H9 (cell line): ENCODE measurements at regions not wholly inside any gene's neighbourhood (a gene's known extent, or its start where the extent isn't known, plus 50 kb on each side); places are given as distances from the start of the nearest gene placed in this dataset.

ENCODE experiments used
- DNase-seq: peaks from one replicate; pipeline ENCODE4 v3.0.0-alpha.2; 2017
- H2AFZ ChIP-seq: one replicate; pipeline ENCODE4 v1.6.1; 2013; ENCODE audit warnings: mild to moderate bottlenecking, low read length, control low read depth, moderate library complexity
- H2AK5ac ChIP-seq: 2 replicates; pipeline ENCODE4 v1.6.1; 2013; ENCODE audit warnings: low read length, control low read depth, mixed read lengths; ENCODE audit not compliant: insufficient read length
- H2BK120ac ChIP-seq: one replicate; pipeline ENCODE4 v1.6.1; 2013; ENCODE audit warnings: low read depth, mild to moderate bottlenecking, low read length, control low read depth, inconsistent platforms; ENCODE audit not compliant: poor library complexity, severe bottlenecking
- H2BK12ac ChIP-seq: 2 replicates; pipeline ENCODE4 v1.6.1; 2013; ENCODE audit warnings: low read length, control low read depth, mixed read lengths, low read depth; ENCODE audit not compliant: insufficient read length
- H2BK15ac ChIP-seq: 2 replicates; pipeline ENCODE4 v1.6.1; 2013; ENCODE audit warnings: low read depth, low read length, control low read depth
- H2BK20ac ChIP-seq: one replicate; pipeline ENCODE4 v1.6.1; 2013; ENCODE audit warnings: low read depth, mild to moderate bottlenecking, low read length, control low read depth, inconsistent platforms; ENCODE audit not compliant: poor library complexity, severe bottlenecking
- H2BK5ac ChIP-seq: 2 replicates; pipeline ENCODE4 v1.6.1; 2013; ENCODE audit warnings: low read length, control low read depth, mixed read lengths; ENCODE audit not compliant: insufficient read length
- H3K14ac ChIP-seq: 2 replicates; pipeline ENCODE4 v1.6.1; 2013; ENCODE audit warnings: low read length, control low read depth; ENCODE audit not compliant: insufficient read depth
- H3K18ac ChIP-seq: 2 replicates; pipeline ENCODE4 v1.6.1; 2013; ENCODE audit warnings: low read depth, mild to moderate bottlenecking, mixed read lengths, low read length, control low read depth; ENCODE audit not compliant: insufficient read length
- H3K23ac ChIP-seq: 2 replicates; pipeline ENCODE4 v1.6.1; 2013; ENCODE audit warnings: low read length, control low read depth, mixed read lengths, low read depth; ENCODE audit not compliant: insufficient read length
- H3K23me2 ChIP-seq: 2 replicates; pipeline ENCODE4 v1.6.1; 2013; ENCODE audit warnings: low read depth, mild to moderate bottlenecking, mixed read lengths, low read length, control low read depth; ENCODE audit not compliant: insufficient read length, poor library complexity, severe bottlenecking
- H3K27ac ChIP-seq: 2 replicates; pipeline ENCODE4 v1.5.1; 2013; ENCODE audit warnings: low read length, control low read depth, mixed read lengths, low read depth; ENCODE audit not compliant: insufficient read length
- H3K27me3 ChIP-seq: 2 replicates; pipeline ENCODE4 v1.6.1; 2013; ENCODE audit warnings: low read length, control low read depth, inconsistent platforms; ENCODE audit not compliant: insufficient read depth
- H3K4ac ChIP-seq: 2 replicates; pipeline ENCODE4 v1.6.1; 2013; ENCODE audit warnings: low read depth, mild to moderate bottlenecking, control low read depth, inconsistent platforms, low read length, moderate library complexity
- H3K4me1 ChIP-seq: 2 replicates; pipeline ENCODE4 v1.6.1; 2013; ENCODE audit warnings: low read length, control low read depth, inconsistent platforms; ENCODE audit not compliant: insufficient read depth
- H3K4me2 ChIP-seq: 2 replicates; pipeline ENCODE4 v1.6.1; 2013; ENCODE audit warnings: low read length, control low read depth, mixed read lengths; ENCODE audit not compliant: insufficient read length, insufficient read depth
- H3K56ac ChIP-seq: 2 replicates; pipeline ENCODE4 v1.6.1; 2013; ENCODE audit warnings: low read depth, mild to moderate bottlenecking, mixed read lengths, low read length, control low read depth; ENCODE audit not compliant: insufficient read length
- H3K79me1 ChIP-seq: 2 replicates; pipeline ENCODE4 v1.6.1; 2013; ENCODE audit warnings: low read depth, mild to moderate bottlenecking, moderate library complexity, low read length, control low read depth, inconsistent platforms; ENCODE audit not compliant: insufficient read depth, poor library complexity, severe bottlenecking
- H3K79me2 ChIP-seq: 2 replicates; pipeline ENCODE4 v1.6.1; 2013; ENCODE audit warnings: low read length, control low read depth, inconsistent platforms; ENCODE audit not compliant: insufficient read depth
- H3K9ac ChIP-seq: 2 replicates; pipeline ENCODE4 v1.6.1; 2013; ENCODE audit warnings: low read length, control low read depth, mixed read lengths; ENCODE audit not compliant: insufficient read length; ENCODE audit errors: extremely low read depth
- H3K9me3 ChIP-seq: one replicate; pipeline ENCODE4 v1.6.1; 2013; ENCODE audit warnings: low read depth, low read length, inconsistent platforms; ENCODE audit not compliant: control insufficient read depth
- H3T11ph ChIP-seq: one replicate; pipeline ENCODE4 v1.6.1; 2013; ENCODE audit warnings: mild to moderate bottlenecking, low read length, control low read depth, inconsistent platforms
- H4K20me1 ChIP-seq: one replicate; pipeline ENCODE4 v1.6.1; 2013; ENCODE audit not compliant: control insufficient read depth, insufficient read length, insufficient read depth
- H4K5ac ChIP-seq: 2 replicates; pipeline ENCODE4 v1.6.1; 2013; ENCODE audit warnings: low read depth, mild to moderate bottlenecking, mixed read lengths, low read length, control low read depth; ENCODE audit not compliant: insufficient read length
- H4K8ac ChIP-seq: replicated peaks from 2 replicates; pipeline ENCODE4 v1.6.1; 2013; ENCODE audit warnings: low read length, control low read depth, mixed read lengths, low read depth; ENCODE audit not compliant: insufficient read length
- H4K91ac ChIP-seq: 2 replicates; pipeline ENCODE4 v1.6.1; 2013; ENCODE audit warnings: low read depth, mild to moderate bottlenecking, moderate library complexity, mixed read lengths, low read length, control low read depth; ENCODE audit not compliant: insufficient read length
- H3K27ac Mint-ChIP-seq, 3 experiments: 2 replicates in 2 of 3; 3 replicates in 1 of 3; pipeline ENCODE4 v1.8.0; 2020 to 2021; ENCODE audit warnings: mixed read lengths in 3 of 3, mild to moderate bottlenecking in 1 of 3, moderate library complexity in 1 of 3
- H3K27me3 Mint-ChIP-seq: 2 replicates; pipeline ENCODE4 v1.8.0; 2021; ENCODE audit warnings: low read depth, mild to moderate bottlenecking, moderate library complexity, mixed read lengths
- H3K36me3 Mint-ChIP-seq, 3 experiments: 2 replicates in 2 of 3; 3 replicates in 1 of 3; pipeline ENCODE4 v1.8.0; 2020 to 2021; ENCODE audit warnings: low read depth in 3 of 3, mixed read lengths in 3 of 3; ENCODE audit not compliant: insufficient read depth in 1 of 3
- H3K4me1 Mint-ChIP-seq, 2 experiments: 2 replicates each; pipeline ENCODE4 v1.8.0; 2020; ENCODE audit warnings: mixed read lengths in 2 of 2
- H3K4me3 Mint-ChIP-seq, 2 experiments: 2 replicates in 1 of 2; 3 replicates in 1 of 2; pipeline ENCODE4 v1.8.0; 2020 to 2021; ENCODE audit warnings: mild to moderate bottlenecking in 2 of 2, mixed read lengths in 2 of 2, moderate library complexity in 1 of 2
- H3K9me3 Mint-ChIP-seq, 2 experiments: 2 replicates in 1 of 2; 3 replicates in 1 of 2; pipeline ENCODE4 v1.8.0; 2020; ENCODE audit warnings: mild to moderate bottlenecking in 2 of 2, mixed read lengths in 2 of 2, moderate library complexity in 1 of 2
- CTCF ChIP-seq: fragments of 200-600 bp; sonication (generic); conservative IDR thresholded peaks from 3 replicates; pipeline ENCODE4 v1.8.0; 2021; ENCODE audit warnings: antibody characterized with exemption, mild to moderate bottlenecking
- WGBS: extraction: QIAGEN DNeasy Blood & Tissue Kit; methylation state at CpG from one replicate; pipeline ENCODE4 v1.1.7; 2013; ENCODE audit warnings: missing lambda C conversion rate, low lambda C conversion rate, mixed read lengths; ENCODE audit not compliant: insufficient read length; ENCODE audit errors: extremely low coverage; 5-methylcytosine and 5-hydroxymethylcytosine counted together

- Histone ChIP-seq H3K23me2 (no peaks in the 10 kb centered on the region), H4K5ac (no peak overlapping the region), H3K23ac (no peak overlapping the region), H3T11ph (no peak overlapping the region), H4K8ac (no peak overlapping the region), H3K4me1 (no peaks in the 10 kb centered on the region), H4K20me1 (no peaks in the 10 kb centered on the region), H3K14ac (0 out of 2 replicates have a peak overlapping the region, but pooled peaks have one; percentile 44), H3K18ac (no peak overlapping the region), H2AFZ (no peak overlapping the region), H3K27me3 (no peaks in the 10 kb centered on the region), H2BK12ac (no peak overlapping the region), H3K9me3 (no peaks in the 10 kb centered on the region), H2BK120ac (no peak overlapping the region), H2BK20ac (no peak overlapping the region), H3K4ac (no peak overlapping the region), H3K27ac (no peak overlapping the region), H3K56ac (no peak overlapping the region), H3K79me2 (no peaks in the 10 kb centered on the region), H2AK5ac (no peak overlapping the region), H3K9ac (no peak overlapping the region), H2BK5ac (no peak overlapping the region), H4K91ac (no peak overlapping the region), H2BK15ac (no peak overlapping the region), H3K4me2 (no peak overlapping the region), H3K79me1 (no peaks in the 10 kb centered on the region)
- no peak overlapping the region for H3K27ac Mint-ChIP-seq
- H3K27me3 Mint-ChIP-seq: no peaks in the 10 kb centered on the region
- DNase-seq: no peak
- no peak overlapping the region for H3K4me3 Mint-ChIP-seq
- H3K36me3 Mint-ChIP-seq: no peaks in the 10 kb centered on the region
- H3K9me3 Mint-ChIP-seq: no peaks in the 10 kb centered on the region
- no peak for TF ChIP-seq CTCF
- H3K4me1 Mint-ChIP-seq: peaks cover 7% of the 10 kb centered on the region in 2 experiments; a peak in 2 of 4 replicates
- no CpG with 5 or more reads among the region's 4 CpGs for WGBS
Measured at GRCh38 chr6:102327697-102328225, 934.3 kb downstream of the GRIK2 start.
